ENCODE measurements at regions not wholly inside any gene's neighbourhood (a gene's known extent, or its start where the extent isn't known, plus 50 kb on each side); places are given as distances from the start of the nearest gene placed in this dataset.
"Not testable (repeated sequence)": the region's sequence is repeated elsewhere in the genome, so short reads cannot be mapped to it uniquely, and the experiment has no call there.

DNA sequence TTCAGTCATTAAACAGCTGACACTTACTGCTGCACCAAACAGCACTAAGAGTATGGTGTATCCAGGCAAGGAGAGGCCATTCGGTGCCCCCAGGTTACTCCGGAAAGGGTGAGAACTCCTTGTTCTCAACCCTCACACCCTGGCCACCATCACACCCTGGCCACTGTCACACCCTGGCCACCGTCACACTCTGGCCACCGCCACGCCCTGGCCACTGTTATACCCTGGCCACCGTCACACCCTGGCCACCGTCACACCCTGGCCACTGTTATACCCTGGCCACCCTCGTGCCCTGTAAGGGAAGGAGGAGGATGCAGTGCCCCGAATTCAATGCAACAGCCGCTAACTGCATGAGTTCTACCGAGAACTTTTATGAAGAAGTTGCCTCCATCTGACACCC lies 644.4 kb downstream of the TBC1D22A start:
- no peak for ATAC-seq
- no TSS peak for BruUV-seq (replicated peaks)
- POLR2A ChIA-PET, result no interaction called here
- Histone ChIP-seq H3K9me3 (ENCODE audit: control insufficient read depth, insufficient read depth, low read depth, low read length) (no peaks in the 10 kb centered on the region), H3K4me3 (ENCODE audit: low read depth in 2 of 2, low read length in 2 of 2) (no peak overlapping the region), H3K27ac (ENCODE audit: low read length) (no peak overlapping the region), H3K4me1 (ENCODE audit: control insufficient read depth, insufficient read depth, low read length) (no peaks in the 10 kb centered on the region), H3K36me3 (ENCODE audit: control insufficient read depth, insufficient read depth, low read length) (no peaks in the 10 kb centered on the region), H3K27me3 (ENCODE audit: control insufficient read depth, insufficient read depth, low read length) (no peaks in the 10 kb centered on the region)
- intact Hi-C loops (cut with micrococcal nuclease; ENCODE audit: unreplicated experiment), result no loop called here
- TF ChIP-seq, protein P1, sequence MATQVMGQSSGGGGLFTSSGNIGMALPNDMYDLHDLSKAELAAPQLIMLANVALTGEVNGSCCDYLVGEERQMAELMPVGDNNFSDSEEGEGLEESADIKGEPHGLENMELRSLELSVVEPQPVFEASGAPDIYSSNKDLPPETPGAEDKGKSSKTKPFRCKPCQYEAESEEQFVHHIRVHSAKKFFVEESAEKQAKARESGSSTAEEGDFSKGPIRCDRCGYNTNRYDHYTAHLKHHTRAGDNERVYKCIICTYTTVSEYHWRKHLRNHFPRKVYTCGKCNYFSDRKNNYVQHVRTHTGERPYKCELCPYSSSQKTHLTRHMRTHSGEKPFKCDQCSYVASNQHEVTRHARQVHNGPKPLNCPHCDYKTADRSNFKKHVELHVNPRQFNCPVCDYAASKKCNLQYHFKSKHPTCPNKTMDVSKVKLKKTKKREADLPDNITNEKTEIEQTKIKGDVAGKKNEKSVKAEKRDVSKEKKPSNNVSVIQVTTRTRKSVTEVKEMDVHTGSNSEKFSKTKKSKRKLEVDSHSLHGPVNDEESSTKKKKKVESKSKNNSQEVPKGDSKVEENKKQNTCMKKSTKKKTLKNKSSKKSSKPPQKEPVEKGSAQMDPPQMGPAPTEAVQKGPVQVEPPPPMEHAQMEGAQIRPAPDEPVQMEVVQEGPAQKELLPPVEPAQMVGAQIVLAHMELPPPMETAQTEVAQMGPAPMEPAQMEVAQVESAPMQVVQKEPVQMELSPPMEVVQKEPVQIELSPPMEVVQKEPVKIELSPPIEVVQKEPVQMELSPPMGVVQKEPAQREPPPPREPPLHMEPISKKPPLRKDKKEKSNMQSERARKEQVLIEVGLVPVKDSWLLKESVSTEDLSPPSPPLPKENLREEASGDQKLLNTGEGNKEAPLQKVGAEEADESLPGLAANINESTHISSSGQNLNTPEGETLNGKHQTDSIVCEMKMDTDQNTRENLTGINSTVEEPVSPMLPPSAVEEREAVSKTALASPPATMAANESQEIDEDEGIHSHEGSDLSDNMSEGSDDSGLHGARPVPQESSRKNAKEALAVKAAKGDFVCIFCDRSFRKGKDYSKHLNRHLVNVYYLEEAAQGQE (IDR thresholded peaks at IDR 0.05; ENCODE audit: insufficient read depth in 1 of 2, low read depth in 2 of 2, low read length in 1 of 2), result no peak
- TF ChIP-seq SIN3A (IDR thresholded peaks at IDR 0.05; ENCODE audit: borderline replicate concordance, insufficient read depth, low read depth, low read length) (no peak), TCF7L2 (IDR thresholded peaks at IDR 0.05; ENCODE audit: low read depth, low read length) (no peak), POLR2AphosphoS5 (IDR thresholded peaks at IDR 0.05; ENCODE audit: low read depth, low read length) (no peak)
- TF ChIP-seq, protein P2, sequence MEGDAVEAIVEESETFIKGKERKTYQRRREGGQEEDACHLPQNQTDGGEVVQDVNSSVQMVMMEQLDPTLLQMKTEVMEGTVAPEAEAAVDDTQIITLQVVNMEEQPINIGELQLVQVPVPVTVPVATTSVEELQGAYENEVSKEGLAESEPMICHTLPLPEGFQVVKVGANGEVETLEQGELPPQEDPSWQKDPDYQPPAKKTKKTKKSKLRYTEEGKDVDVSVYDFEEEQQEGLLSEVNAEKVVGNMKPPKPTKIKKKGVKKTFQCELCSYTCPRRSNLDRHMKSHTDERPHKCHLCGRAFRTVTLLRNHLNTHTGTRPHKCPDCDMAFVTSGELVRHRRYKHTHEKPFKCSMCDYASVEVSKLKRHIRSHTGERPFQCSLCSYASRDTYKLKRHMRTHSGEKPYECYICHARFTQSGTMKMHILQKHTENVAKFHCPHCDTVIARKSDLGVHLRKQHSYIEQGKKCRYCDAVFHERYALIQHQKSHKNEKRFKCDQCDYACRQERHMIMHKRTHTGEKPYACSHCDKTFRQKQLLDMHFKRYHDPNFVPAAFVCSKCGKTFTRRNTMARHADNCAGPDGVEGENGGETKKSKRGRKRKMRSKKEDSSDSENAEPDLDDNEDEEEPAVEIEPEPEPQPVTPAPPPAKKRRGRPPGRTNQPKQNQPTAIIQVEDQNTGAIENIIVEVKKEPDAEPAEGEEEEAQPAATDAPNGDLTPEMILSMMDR (IDR thresholded peaks at IDR 0.05), result no peak
- CTCF ChIA-PET, result no interaction called here
- DNase-seq (ENCODE audit: low read depth, low spot score), result no peak
- in situ Hi-C loops (cut with HindIII; ENCODE audit: low pct_unique_long_range_greater_than_20kb, low sequenced_read_pairs), result no loop called here

DNA sequence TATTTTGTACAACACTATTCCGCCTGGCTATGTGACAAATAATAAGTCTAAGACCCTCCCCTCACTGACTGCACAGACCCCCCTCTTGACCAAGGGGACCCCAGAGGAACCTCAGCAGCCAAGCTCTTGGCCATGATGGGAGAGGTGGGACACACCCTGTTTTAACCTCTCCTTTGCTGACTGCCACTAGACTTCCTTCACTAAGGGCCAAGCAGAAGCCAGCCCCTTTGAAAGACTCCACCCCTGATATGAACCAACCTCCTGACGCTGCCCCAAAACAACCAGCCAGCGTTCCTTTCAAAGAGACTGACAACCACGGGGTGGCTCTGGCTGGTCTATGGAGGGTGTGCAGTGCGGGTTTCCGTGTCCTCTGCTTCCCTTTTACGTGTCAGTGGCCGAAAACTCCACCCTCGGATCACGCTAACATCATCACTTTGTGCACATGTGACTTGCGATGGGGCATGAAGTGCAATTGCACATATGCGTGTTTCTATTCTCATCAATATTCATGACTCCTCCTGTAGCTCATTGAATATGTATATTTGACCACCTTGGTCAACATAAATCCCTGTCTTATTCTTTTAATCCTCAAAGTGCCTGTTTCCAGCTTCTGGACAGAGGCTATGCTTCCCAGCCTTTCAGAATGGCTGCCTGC lies 643.9 kb downstream of the TBC1D22A start:
- H3K36me3 ChIP-seq (ENCODE audit: control insufficient read depth, insufficient read depth, low read length), result no peaks in the 10 kb centered on the region
- no peak overlapping the region for H3K4me3 ChIP-seq (ENCODE audit: low read depth in 2 of 2, low read length in 2 of 2)
- no TSS peak for BruUV-seq (replicated peaks)
- in situ Hi-C loops (cut with HindIII; ENCODE audit: low pct_unique_long_range_greater_than_20kb, low sequenced_read_pairs) (no loop called here), intact Hi-C loops (cut with micrococcal nuclease; ENCODE audit: unreplicated experiment) (no loop called here)
- H3K4me1 ChIP-seq (ENCODE audit: control insufficient read depth, insufficient read depth, low read length), result no peaks in the 10 kb centered on the region
- TF ChIP-seq, protein P1 (IDR thresholded peaks at IDR 0.05; ENCODE audit: insufficient read depth in 1 of 2, low read depth in 2 of 2, low read length in 1 of 2), result no peak
- no peak for TF ChIP-seq TCF7L2 (IDR thresholded peaks at IDR 0.05; ENCODE audit: low read depth, low read length)
- TF ChIP-seq, protein P2 (IDR thresholded peaks at IDR 0.05), result no peak
- TF ChIP-seq SIN3A (IDR thresholded peaks at IDR 0.05; ENCODE audit: borderline replicate concordance, insufficient read depth, low read depth, low read length), result no peak
- no peak for TF ChIP-seq POLR2AphosphoS5 (IDR thresholded peaks at IDR 0.05; ENCODE audit: low read depth, low read length)
- ATAC-seq (no peak), DNase-seq (ENCODE audit: low read depth, low spot score) (no peak)
- H3K27ac ChIP-seq (ENCODE audit: low read length), result no peak overlapping the region
- POLR2A ChIA-PET, result no interaction called here
- CTCF ChIA-PET, result no interaction called here
- no peaks in the 10 kb centered on the region for H3K27me3 ChIP-seq (ENCODE audit: control insufficient read depth, insufficient read depth, low read length)
- H3K9me3 ChIP-seq (ENCODE audit: control insufficient read depth, insufficient read depth, low read depth, low read length), result no peaks in the 10 kb centered on the region

DNA sequence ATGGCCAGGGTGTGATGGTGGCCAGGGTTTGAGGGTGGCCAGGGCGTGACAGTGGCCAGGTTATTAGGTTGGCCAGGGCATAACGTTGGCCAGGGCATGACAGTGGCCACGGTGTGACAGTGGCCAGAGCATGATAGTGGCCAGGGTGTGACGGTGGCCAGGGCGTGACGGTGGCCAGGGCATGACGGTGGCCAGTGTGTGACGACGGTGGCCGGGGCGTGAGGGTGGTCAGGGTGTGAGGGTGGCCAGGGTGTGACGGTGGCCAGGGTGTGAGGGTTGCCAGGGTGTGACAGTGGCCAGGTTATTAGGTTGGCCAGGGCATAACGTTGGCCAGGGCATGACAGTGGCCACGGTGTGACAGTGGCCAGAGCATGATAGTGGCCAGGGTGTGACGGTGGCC lies 642.8 kb downstream of the TBC1D22A start:
- intact Hi-C loops (cut with micrococcal nuclease; ENCODE audit: unreplicated experiment); H3K9me3 ChIP-seq (ENCODE audit: control insufficient read depth, insufficient read depth, low read depth, low read length); H3K4me1 ChIP-seq (ENCODE audit: control insufficient read depth, insufficient read depth, low read length); H3K36me3 ChIP-seq (ENCODE audit: control insufficient read depth, insufficient read depth, low read length); H3K27ac ChIP-seq (ENCODE audit: low read length); BruUV-seq (replicated peaks); ATAC-seq; H3K27me3 ChIP-seq (ENCODE audit: control insufficient read depth, insufficient read depth, low read length); in situ Hi-C loops (cut with HindIII; ENCODE audit: low pct_unique_long_range_greater_than_20kb, low sequenced_read_pairs); H3K4me3 ChIP-seq (ENCODE audit: low read depth in 2 of 2, low read length in 2 of 2); CTCF ChIA-PET; DNase-seq (ENCODE audit: low read depth, low spot score); POLR2A ChIA-PET: not testable (repeated sequence)

Data from Panc1 (cell line).